HPDE6-E6E7 (cell line): ENCODE measurements at regions not wholly inside any gene's neighbourhood (a gene's known extent, or its start where the extent isn't known, plus 50 kb on each side); places are given as distances from the start of the nearest gene placed in this dataset.
"Not testable (repeated sequence)": the region's sequence is repeated elsewhere in the genome, so short reads cannot be mapped to it uniquely, and the experiment has no call there.

Experiments used
- DNase-seq: peaks from one replicate; pipeline ENCODE4 v3.0.0; 2011; ENCODE audit warnings: missing footprints; ENCODE audit errors: extremely low spot score

DNA sequence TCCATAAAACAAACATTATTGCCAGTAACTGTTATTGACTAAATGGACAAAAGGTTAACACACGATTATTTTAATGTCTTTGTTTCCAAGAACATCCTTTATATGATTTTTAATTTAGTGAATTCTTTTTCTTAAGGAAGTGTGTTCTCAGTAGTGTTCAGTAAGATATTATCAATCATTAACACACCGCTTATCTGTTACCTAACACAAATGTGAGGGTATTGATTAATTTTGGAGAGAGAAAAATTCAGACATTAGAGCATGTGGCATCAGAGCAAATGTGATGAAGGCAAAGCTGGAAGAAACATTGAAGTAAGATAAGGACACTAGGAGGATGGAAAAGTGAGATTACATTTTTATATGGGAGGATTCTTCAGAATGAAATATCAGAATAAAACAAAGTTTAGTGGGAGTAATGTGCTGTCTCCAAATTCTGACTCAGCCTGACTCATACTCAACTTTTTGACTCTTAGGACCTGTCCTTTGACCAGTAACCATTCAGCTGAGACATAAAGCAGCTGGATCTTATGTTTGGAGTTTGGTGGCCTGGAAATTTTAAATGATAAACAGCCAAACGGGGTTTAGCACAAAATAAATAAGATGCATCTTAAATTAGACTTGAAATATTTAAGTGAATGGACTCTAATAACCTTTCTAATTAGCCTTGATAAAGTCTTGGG is 348.6 kb downstream of the CD109 start:
- no peak for DNase-seq

DNA sequence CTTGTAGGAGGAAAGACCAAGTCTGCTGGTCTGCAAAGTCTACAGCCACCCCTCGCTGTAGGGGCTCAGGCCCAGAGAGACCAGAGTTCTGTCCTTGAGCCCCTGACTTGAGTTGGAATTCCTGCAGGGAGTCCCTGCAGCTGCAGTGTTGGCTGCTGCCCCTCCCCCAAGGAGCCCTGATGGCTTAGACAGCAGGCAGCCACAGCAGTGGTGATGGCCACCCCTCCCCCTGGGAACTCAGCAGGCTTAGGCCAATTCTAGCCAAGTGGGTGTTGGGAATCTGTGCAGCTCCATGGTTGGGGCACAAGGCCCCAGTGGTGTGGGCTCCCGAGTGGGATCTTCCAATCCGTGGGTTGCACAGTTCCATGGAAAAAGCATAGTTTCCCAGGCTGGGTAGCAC is 345.4 kb downstream of the CD109 start:
- no peak for DNase-seq

DNA sequence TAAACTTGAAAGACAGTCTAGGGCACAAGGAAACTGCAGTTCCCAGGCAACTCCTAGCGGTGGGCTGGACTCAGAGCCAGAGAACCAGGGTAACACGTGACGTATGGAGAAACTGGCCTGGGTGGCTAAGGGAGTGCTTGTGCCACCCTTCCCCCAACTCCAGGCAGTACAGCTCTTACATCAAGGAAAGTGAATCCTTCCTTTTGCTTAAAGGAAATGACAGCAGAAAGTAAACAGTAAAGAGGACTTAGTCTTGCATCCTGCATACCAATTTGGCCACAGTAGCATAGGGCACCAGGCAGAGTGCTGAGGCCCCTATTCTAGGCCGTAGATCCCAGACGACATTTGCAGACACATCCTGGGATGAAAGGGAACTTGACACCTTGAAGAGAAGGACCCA is 322.8 kb downstream of the CD109 start:
- DNase-seq = no peak

DNA sequence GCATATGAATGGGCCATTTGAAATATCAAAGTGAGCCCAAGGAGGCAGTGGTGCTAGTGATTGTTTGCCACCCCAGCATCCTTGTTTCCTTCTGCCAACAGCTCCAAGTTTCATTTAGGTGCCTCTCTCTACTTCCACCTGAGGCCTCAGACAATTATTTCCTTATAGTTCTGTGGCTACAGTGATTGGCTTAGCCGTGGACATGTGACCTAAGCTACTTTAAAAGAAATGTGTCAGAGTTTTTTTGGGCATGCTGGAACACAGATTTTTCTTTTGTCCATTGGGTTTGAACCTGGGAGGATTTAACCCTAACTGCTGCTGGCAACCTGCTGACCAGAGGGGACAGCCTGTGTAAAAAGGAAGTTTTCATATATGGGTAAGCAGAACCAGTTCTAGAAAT is 319.4 kb downstream of the CD109 start:
- DNase-seq = no peak

DNA sequence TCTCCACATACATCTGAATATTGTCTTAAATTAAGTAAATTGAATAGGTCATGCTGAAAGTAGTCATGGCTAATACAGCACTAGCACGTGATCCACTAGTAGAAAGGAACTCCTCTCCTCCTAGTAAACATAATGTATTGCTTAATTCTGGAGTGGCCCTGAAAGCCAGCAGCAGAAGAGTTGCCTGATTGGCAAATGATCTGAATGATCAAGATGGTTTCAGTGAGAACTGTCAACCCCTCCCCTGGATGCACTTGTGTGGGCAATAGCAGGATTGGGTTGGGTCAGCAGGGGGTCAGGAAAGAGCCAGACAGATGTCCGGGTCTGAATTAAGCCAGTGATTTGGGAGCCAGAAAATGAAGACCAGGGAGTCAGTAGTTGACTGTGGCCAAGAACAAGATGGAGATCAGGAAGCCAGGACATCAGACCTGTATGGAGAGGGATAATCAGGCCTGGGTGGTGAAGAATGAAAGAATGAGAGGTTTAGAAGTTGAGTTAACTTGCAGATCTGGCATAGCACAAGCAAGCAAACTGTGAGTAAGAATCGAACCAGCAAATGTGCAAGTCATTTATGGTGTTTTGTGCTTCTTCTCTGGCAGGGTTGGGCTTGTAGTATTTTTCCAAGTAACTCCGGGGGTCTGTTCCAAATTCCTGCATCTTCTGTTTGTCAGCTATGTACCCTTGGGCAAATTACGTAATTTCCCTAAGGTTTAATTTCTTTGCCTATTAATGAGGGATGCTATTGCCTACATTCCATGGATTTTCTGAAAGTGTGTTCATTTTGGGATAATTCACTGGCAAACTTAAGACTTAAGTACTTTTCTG is 304.9 kb downstream of the CD109 start:
- DNase-seq = no peak

DNA sequence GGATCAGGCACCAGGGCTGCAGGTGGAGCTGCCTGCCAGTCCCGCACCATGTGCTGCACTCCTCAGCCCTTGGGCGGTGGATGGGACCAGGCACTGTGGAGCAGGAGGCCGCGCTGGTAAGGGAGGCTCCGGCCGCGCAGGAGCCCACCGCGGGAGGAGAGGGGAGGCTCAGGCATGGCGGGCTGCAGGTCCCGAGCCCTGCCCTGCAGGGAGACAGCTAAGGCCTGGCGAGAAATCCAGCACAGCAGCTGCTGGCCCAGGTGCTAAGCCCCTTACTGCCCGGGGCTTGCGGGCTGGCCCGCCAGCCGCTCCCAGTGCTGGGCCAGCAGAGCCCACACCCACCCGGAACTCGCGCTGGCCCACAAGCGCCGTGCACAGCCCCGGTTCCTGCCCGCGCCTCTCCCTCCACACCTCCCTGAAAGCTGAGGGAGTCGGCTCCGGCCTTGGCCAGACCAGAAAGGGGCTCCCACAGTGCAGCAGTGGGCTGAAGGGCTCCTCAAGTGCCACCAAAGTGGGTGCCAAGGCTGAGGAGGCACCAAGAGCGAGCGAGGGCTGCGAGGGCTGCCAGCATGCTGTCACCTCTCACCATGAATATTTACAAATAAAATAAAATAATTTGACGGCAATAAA is 294.7 kb downstream of the CD109 start:
- DNase-seq = not testable (repeated sequence)

DNA sequence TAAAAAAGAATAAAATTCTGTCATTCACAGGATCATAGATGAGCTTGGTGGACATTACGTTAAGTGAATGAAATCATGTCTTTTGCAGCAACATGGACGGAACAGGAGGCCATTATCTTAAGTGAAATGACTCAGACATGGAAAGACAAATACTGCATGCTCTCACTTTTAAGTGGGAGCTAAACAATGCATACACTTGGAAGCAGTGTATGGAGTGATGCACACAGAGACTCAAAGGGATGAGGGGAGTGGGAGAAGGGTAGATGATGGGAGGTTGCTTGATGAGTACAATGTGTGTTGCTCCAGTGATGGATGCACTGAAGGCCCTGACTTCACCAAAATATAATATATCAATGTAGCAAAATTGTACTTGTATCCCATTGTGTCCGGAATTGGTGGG is 293.4 kb downstream of the CD109 start:
- no peak for DNase-seq

DNA sequence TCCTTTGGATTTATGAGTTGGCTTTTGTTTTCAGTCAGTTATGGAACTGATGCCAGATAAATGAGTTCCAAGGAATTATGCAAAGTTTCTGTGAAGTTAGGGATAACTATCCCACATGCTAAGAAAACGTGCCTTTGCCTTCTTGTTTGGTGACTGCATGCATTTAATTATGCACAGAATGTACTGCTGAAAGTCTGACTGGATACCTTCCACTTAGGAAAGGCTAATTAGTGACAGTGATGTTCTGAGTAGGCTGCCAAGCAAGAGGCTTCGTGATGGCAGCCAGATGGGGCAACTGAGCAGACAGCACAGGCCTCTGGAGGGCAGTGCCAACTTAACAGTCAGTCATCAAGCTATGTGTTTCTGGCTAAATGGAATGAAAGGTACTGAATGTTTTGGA is 289.9 kb downstream of the CD109 start:
- DNase-seq = peak; percentile 21

DNA sequence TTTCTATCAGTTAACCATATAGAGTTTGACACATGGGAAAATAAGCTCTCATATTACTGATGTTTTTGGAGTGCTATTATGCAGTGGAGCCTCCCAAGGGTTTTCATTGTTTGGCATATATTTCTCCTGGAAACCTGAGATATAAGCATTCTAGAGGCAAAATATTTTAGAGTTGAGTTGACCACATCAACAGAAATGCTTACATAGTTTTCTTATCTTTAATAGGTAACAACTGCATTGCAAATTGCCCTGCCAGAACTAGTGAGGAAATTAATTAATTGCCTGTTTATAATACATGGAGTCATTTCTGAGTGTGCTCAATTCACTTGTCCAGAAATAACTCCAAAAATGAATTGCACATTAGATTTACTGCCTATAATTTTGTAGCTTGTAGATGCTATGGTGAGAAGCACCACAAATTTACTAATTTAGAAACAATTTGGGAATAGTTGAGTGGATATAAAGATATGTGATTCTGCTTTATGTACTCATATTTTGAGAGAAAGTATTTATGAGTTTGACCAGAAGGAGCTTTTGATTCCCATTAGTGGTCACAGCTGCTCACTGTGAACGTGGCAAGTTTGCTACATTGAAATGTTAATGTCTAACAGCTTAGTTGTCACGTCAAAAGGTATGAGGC is 288.7 kb downstream of the CD109 start:
- DNase-seq = no peak

DNA sequence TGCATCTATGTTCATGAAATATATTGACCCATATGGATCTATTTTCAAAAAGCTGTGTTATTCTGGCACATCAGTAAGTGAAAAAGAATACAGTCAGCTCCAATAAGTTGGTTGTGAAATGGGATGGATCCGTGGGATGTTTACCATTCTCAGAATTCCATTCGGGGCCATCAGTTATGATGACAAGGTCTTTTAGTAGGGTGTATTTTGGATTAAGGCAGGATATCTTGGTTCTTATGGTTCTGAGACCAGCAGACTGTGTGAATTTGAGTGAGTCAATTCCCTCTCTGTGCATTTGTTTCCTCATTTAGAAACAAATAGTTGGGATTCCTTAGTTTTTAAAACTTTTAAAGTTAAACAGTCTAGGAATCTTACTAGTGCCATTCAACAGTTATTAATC is 287.4 kb downstream of the CD109 start:
- no peak for DNase-seq

DNA sequence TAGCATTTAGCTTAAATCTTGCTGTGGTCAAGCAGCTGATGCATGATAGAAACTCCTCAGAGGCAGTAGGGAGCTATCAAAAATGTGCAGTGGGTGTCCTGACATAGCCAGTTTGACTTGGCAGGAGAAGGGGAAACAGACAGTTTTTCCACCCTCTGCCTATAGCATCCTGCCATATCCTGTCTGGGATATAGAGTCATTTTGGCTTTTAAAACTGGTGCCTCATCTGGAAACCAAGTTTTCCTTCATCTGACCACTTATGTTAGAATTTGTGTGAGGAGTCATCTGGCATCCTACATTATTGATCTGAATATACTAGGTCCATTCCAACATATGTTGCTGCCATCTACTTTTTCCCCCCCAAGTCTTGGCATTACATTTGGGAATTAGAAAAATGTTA is 284.1 kb downstream of the CD109 start:
- no peak for DNase-seq

DNA sequence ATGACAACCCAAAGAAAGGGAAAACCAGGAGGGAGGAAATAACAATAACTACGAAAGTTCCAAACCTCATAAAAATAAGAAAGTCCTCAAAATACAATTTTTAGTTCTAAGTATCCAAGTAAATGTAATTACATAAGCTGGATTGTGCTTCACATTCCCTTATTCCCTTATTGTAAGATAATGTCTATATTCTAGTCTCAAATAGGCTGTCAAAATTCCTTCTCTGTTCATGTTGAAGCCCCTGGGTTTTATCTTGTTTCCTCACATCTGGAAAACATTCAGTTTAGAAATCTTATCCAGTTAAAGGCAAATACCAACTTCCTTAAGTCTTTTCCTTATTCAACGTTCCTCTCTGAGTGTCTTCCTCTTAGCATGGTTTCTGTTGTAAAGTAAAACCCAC is 282.3 kb downstream of the CD109 start:
- DNase-seq = no peak

DNA sequence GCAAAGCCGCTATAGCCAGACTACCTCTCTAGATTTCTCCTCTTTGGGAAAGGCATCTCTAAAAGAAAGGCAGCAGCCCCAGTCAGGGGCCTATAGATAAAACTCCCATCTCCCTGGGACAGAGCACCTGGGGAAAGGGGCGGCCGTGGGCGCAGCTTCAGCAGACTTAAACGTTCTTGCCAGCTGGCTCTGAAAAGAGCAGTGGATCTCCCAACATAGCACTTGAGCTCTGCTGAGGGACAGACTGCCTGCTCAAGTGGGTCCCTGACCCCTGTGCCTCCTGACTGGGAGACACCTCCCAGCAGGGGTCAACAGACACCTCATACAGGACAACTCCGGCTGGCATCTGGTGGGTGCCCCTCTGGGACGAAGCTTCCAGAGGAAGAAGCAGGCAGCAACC is 276.5 kb downstream of the CD109 start:
- DNase-seq = not testable (repeated sequence)

DNA sequence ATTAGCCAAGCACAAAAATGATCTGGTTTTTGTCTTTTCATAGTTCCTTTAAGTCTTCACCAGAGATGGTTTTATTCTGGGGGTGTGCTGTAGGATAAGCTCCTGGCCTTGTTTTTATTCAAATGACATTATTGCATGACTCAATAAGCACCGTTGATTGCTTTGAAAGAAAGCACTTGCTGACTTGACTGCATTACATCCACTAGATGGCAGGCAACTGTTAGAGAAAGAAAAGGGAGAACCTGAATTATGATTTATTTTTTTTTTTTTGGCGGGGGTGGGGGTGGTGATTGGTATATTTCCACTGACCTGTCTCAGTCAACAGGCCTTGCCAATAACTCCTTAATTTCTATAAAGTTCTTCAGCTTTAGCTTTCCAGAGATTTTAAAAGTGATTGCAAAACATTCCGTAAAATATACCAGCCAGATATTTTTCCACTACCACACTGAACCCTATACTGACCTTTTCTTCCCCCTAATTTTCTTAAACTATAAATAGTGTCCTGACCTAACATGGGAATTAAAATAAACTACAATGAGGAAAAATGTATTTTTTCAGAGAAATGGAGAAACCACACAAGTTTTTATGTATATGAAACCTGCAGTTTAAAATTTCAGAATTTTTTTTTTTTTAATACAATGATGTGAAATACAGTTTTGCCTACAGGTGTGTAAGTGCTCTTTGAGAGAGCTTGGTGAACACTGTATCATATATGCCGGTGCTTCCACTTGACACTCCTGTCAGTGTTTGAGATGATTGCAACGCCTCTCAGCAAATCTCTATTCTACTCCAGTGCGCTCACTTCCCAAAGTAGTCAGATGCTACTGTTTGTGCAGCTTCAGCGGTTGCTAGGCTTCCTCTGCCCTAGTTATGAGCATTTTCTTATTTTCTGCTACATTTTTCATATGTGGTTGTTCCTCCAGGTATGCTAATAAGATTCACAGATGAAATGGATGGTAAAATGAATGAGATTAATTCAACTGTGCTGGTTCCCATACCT is 274.3 kb downstream of the CD109 start:
- DNase-seq = peak; percentile 31

DNA sequence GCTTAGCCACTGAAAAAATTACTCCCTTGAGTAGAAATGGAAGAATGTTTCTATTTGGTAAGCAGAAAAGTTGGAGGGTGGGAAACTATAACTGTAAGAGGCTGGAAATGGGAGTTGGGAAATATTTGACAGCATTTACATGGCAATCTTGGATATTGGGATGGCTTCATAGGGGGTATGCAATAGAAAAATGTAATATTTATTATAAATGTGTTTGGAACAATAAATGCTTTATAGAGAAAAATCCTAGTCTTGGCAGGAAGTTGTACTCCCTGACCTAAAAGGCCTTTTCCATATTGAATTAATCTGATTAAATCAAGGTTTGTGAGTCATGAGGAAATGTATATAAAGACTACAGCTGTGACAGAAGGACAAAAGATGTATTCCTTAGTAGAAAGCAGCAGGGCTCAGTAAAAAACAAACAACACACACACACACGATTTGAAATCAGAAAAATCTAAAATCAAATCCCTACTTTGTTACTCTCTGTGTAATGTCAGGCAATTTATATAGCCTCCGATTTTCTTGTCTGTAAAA is 272.3 kb downstream of the CD109 start:
- no peak for DNase-seq

DNA sequence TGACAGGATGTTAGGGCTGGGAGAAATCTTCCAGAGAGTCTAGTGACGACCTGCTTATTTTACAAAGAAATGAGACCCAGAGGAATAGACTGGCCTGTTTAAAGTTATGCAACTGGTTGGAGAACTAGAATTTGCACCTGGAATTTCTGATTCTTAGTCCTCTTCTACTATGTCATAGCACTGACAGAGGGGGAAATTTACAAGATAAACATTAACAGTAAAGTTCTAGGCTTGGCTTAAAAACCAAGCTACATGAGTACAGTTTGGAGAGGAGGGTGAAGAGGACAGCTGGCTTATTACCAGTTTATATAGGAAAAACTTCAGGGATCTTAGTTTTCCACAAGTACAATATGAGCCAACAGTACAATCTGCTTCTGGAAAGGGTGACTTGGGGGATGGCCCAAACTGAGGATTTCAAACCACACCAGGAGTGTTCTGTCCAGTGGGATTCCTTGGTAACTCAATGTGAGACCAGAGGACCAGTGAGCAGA is 269.6 kb downstream of the CD109 start:
- no peak for DNase-seq

DNA sequence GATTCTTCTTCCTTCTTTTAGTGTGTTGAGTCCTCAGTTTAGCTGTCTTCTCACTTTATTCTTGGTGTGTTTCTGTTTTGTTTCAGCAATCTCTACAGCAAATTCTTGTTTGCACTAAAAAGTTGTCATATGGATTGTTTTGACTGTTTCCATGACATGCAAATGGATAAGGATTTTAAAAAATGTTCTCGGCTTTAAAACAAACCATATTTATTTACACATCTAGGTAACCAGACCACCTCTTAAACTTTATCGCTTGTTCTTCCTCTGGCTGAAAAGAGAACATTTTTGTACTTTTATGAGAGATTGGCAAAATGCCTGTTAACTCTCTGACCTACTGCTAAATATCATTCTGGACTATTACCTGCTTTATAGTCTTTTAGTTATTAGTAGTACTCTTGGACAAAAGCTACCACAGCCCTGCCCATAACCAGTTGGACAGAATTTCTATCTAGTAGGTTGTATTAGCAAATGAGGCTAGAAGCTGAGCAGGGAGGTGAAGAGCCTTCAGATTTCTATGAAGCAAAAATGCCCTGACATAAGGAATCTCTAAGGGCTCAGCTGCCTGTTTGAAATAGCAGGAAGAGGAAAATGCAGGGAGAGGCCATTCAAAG is 268.3 kb downstream of the CD109 start:
- no peak for DNase-seq

DNA sequence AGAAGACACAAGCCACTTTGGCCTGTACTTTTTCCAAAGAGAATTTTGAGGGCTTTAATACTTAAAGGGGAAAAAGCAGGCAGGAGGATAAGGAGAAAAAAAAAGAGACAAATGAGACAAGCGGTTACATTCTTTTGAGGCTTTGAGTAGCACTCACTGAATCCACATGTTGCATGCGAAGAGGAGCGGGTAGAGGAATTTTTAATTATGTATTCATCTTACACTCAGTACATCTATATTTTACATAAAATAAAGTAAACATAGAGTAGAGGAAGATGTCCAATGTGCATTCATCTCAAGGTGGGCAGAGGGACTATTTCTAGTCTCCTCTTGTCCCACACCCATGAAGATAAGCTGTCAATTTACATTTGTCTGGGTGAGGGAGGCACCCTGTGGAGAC is 266.9 kb downstream of the CD109 start:
- DNase-seq = no peak

DNA sequence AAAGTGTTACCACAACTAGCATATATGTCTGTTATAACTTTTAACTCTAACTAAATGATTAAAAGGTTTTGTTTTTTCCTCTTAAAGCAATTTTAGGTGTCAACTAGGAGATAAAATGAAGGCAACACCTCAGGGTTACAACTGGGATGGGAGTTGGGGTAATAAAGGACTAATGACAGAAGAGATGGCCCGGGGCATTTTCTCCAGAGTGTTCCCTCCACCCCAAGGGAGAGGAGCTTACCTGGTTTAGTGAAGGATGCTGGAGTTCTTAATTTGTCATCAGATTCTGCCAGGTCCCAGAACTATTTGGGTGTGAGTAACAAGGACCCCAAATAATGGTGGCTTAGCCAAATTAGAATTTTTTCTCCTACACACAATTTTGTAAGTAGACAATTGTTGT is 260.3 kb downstream of the CD109 start:
- DNase-seq = no peak

DNA sequence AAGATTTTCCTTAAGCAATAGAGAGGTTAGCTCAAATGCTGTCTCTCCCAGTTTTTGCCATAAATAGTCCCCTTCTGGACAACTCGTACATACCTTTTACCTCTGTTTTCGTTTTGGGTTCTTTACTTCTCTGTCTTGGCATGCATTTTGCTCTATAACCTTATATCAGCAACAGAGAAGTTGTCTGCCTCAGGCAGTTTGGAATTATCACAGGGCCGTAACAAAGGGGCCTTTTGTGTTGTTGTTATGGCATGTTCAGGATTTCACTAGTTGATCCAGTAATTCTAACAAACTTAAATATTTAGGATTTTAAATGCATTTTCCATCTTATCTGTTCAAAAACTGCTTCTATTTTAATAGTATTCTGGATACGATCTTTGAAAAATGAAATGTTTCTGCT is 259.8 kb downstream of the CD109 start:
- DNase-seq = no peak
